MM.1S (cell line): ENCODE measurements at regions not wholly inside any gene's neighbourhood (a gene's known extent, or its start where the extent isn't known, plus 50 kb on each side); places are given as distances from the start of the nearest gene placed in this dataset.

Experiments used
- CTCF ChIP-seq: fragments of 300-600 bp; sonication (generic); IDR thresholded peaks from 2 replicates; pipeline ENCODE4 v1.5.1; 2016; ENCODE audit warnings: antibody characterized with exemption, low read length, mixed read lengths
- EZH2 ChIP-seq: fragments of 300-600 bp; sonication (generic); optimal IDR thresholded peaks from 2 replicates; pipeline ENCODE3; 2017; ENCODE audit warnings: low read depth, mild to moderate bottlenecking, antibody characterized with exemption, low read length, mixed read lengths
- EZH2phosphoT487 ChIP-seq: fragments of 300-600 bp; sonication (generic); IDR thresholded peaks from 2 replicates; pipeline ENCODE4 v1.6.1; 2018; ENCODE audit warnings: antibody characterized with exemption, low read length

GRCh38 chr7:29629507-29629906 is 65.9 kb downstream of the PRR15 start:
- TF ChIP-seq CTCF = no peak
- no peak for TF ChIP-seq EZH2phosphoT487
- TF ChIP-seq EZH2 = no peak
